Astrocyte (in vitro differentiated cells and primary cell): ENCODE measurements at regions not wholly inside any gene's neighbourhood (a gene's known extent, or its start where the extent isn't known, plus 50 kb on each side); places are given as distances from the start of the nearest gene placed in this dataset.

ENCODE experiments used
- DNase-seq: peaks from one replicate; pipeline ENCODE4 v3.0.0-alpha.2; 2010; ENCODE audit warnings: low read depth
- FAIRE-seq: peaks from 2 replicates; lab custom pipeline; 2011; peaks lifted over from hg19 to GRCh38; lab: Jason Lieb, UNC
- H2AFZ ChIP-seq: 2 replicates; pipeline ENCODE4 v1.6.0; 2012; ENCODE audit warnings: low read depth, low read length, inconsistent platforms
- H3K27ac ChIP-seq: 2 replicates; pipeline ENCODE4 v1.5.1; 2011; ENCODE audit warnings: low read depth, low read length, inconsistent platforms
- H3K27me3 ChIP-seq: 2 replicates; pipeline ENCODE4 v1.6.0; 2011; ENCODE audit warnings: low read length, inconsistent platforms; ENCODE audit not compliant: insufficient read depth
- H3K36me3 ChIP-seq: 2 replicates; pipeline ENCODE4 v1.5.1; 2011; ENCODE audit warnings: low read length, inconsistent platforms; ENCODE audit not compliant: insufficient read depth
- H3K4me1 ChIP-seq: 2 replicates; pipeline ENCODE4 v1.5.1; 2011; ENCODE audit warnings: low read length, inconsistent platforms; ENCODE audit not compliant: insufficient read depth
- H3K4me2 ChIP-seq: 2 replicates; pipeline ENCODE4 v1.6.0; 2012; ENCODE audit warnings: low read length, inconsistent platforms
- H3K4me3 ChIP-seq: 2 replicates; pipeline ENCODE4 v1.5.1; 2011; ENCODE audit warnings: low read depth, mild to moderate bottlenecking, low read length, inconsistent platforms; ENCODE audit not compliant: insufficient read depth
- H3K79me2 ChIP-seq: 2 replicates; pipeline ENCODE4 v1.6.0; 2012; ENCODE audit warnings: mild to moderate bottlenecking, low read length, inconsistent platforms; ENCODE audit not compliant: insufficient read depth
- H3K9ac ChIP-seq: 2 replicates; pipeline ENCODE4 v1.6.0; 2012; ENCODE audit warnings: mild to moderate bottlenecking, low read length, inconsistent platforms
- H3K9me3 ChIP-seq: 2 replicates; pipeline ENCODE4 v1.5.1; 2012; ENCODE audit warnings: low read depth, mild to moderate bottlenecking, low read length, inconsistent platforms; ENCODE audit not compliant: insufficient read depth
- H4K20me1 ChIP-seq: 2 replicates; pipeline ENCODE4 v1.6.0; 2012; ENCODE audit warnings: low read length, inconsistent platforms; ENCODE audit not compliant: insufficient read depth
- H3K27ac Mint-ChIP-seq: one replicate; pipeline ENCODE4 v1.8.0; 2021; ENCODE audit warnings: mild to moderate bottlenecking, mixed read lengths; ENCODE audit not compliant: unreplicated experiment
- H3K27me3 Mint-ChIP-seq: one replicate; pipeline ENCODE4 v1.8.0; 2021; ENCODE audit warnings: low read depth, mixed read lengths; ENCODE audit not compliant: unreplicated experiment
- H3K36me3 Mint-ChIP-seq: one replicate; pipeline ENCODE4 v1.8.0; 2021; ENCODE audit warnings: low read depth, mixed read lengths; ENCODE audit not compliant: unreplicated experiment
- H3K4me1 Mint-ChIP-seq: one replicate; pipeline ENCODE4 v1.8.0; 2021; ENCODE audit warnings: low read depth, mixed read lengths; ENCODE audit not compliant: unreplicated experiment
- H3K4me3 Mint-ChIP-seq: one replicate; pipeline ENCODE4 v1.8.0; 2021; ENCODE audit warnings: mild to moderate bottlenecking, moderate library complexity, mixed read lengths; ENCODE audit not compliant: unreplicated experiment
- H3K9me3 Mint-ChIP-seq: one replicate; pipeline ENCODE4 v1.8.0; 2021; ENCODE audit warnings: mild to moderate bottlenecking, mixed read lengths; ENCODE audit not compliant: unreplicated experiment
- CTCF ChIP-seq: IDR thresholded peaks from 2 replicates; pipeline ENCODE4 v1.5.1; 2011; ENCODE audit warnings: low read depth, mild to moderate bottlenecking, inconsistent platforms, low read length, moderate library complexity; ENCODE audit not compliant: insufficient read depth
- EZH2 ChIP-seq: IDR thresholded peaks from 2 replicates; pipeline ENCODE4 v1.6.1; 2012; ENCODE audit warnings: mild to moderate bottlenecking, low read length, inconsistent platforms; ENCODE audit not compliant: insufficient read depth

DNA sequence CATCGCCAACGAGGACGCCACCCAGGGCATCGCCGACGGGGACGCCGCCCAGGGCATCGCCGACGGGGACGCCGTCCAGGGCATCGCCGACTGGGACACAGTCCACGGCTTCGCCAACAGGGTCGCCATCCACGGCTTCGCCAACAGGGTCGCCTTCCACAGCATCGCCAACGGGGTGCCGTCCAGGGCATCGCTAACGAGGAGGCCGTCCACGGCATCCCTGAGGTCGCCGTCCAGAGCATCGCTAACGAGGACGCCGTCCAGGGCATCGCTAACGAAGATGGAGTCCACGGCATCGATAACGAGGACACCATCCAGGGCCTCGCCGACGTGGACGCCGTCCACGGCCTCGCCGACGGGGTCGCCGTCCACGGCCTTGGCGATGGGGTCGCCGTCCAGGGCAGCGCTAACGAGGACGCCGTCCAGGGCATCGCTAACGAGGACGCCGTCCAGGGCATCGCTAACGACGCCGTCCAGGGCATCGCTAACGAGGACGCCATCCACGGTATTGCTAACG is 947.8 kb downstream of the TUBA3C start:
- H3K4me3 Mint-ChIP-seq: no peak overlapping the region
- Histone ChIP-seq H2AFZ (no peak overlapping the region), H3K9ac (no peak overlapping the region), H3K79me2 (no peaks in the 10 kb centered on the region), H3K27ac (no peak overlapping the region), H3K4me2 (no peak overlapping the region), H3K27me3 (no peaks in the 10 kb centered on the region), H3K36me3 (no peaks in the 10 kb centered on the region), H3K4me1 (no peaks in the 10 kb centered on the region), H4K20me1 (no peaks in the 10 kb centered on the region), H3K9me3 (peaks cover 3% of the 10 kb centered on the region), H3K4me3 (no peak overlapping the region)
- H3K27ac Mint-ChIP-seq: no peak overlapping the region
- DNase-seq: no peak
- no peak for TF ChIP-seq CTCF
- no peak for TF ChIP-seq EZH2
- peaks cover 3% of the 10 kb centered on the region for H3K9me3 Mint-ChIP-seq
- FAIRE-seq: no peak
- H3K27me3 Mint-ChIP-seq: no peaks in the 10 kb centered on the region
- H3K36me3 Mint-ChIP-seq: no peaks in the 10 kb centered on the region
- no peaks in the 10 kb centered on the region for H3K4me1 Mint-ChIP-seq

DNA sequence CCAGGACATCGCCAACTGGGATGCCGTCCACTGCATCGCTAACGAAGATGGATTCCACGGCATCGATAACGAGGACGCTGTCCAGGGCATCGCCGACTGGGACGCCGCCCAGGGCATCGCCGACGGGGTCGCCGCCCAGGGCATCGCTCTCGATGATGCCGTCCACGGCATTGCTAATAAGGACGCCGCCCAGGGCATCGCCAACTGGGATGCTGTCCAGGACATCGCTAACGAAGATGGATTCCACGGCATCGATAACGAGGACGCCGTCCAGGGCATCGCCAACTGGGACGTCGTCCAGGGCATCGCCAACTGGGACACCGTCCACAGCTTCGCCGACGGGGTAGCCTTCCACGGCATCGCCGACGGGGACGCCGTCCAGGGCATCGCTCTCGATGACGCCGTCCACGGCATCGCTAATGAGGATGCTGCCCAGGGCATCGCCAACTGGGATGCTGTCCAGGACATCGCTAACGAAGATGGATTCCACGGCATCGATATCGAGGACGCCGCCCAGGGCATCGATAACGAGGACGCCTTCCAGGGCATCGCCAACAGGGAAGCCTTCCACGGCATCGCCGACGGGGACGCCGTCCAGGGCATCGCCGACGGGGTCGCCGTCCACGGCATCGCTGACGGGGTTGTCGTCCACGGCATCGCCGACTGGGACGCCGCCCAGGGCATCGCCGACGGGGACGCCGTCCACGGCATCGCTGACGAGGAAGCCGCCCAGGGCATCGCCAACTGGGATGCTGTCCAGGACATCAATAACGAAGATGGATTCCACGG is 948.4 kb downstream of the TUBA3C start:
- Mint-ChIP-seq H3K36me3 (no peaks in the 10 kb centered on the region), H3K27ac (no peak overlapping the region), H3K4me1 (no peaks in the 10 kb centered on the region), H3K4me3 (no peak overlapping the region), H3K27me3 (no peaks in the 10 kb centered on the region), H3K9me3 (peaks cover 3% of the 10 kb centered on the region)
- Histone ChIP-seq H3K9ac (no peak overlapping the region), H3K79me2 (no peaks in the 10 kb centered on the region), H3K36me3 (no peaks in the 10 kb centered on the region), H3K9me3 (peaks cover 3% of the 10 kb centered on the region), H4K20me1 (no peaks in the 10 kb centered on the region), H3K27me3 (no peaks in the 10 kb centered on the region), H3K4me2 (no peak overlapping the region), H3K27ac (no peak overlapping the region), H3K4me1 (no peaks in the 10 kb centered on the region), H3K4me3 (no peak overlapping the region), H2AFZ (no peak overlapping the region)
- TF ChIP-seq CTCF: no peak
- TF ChIP-seq EZH2: no peak
- FAIRE-seq (no peak), DNase-seq (no peak)
